ENCODE measurements at regions not wholly inside any gene's neighbourhood (a gene's known extent, or its start where the extent isn't known, plus 50 kb on each side); places are given as distances from the start of the nearest gene placed in this dataset.

DNA sequence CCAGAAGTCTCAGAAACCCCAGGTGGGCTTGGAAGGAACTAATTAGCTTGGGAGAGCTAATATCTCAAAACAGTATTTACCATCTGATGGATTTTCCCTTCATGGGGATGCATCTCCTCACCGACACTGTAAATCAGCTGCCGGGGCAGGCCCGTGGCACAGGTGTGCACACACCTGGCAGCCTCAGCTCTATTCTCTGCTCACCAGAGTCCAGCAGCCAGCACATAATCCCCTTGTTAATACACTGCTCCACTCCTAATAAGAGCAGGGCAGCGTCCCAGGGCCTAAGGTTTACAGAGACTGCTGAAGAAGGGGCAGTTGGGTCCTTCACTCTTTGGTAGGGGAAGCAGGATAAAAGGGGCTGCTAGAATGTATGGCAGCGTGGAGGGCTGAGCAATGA lies 200.0 kb downstream of the TOMM20 start:
- no peaks in the 10 kb centered on the region for H3K9me3 ChIP-seq (ENCODE audit: control insufficient read depth in 1 of 2, insufficient read depth in 1 of 2, low read depth in 1 of 2, low read length in 2 of 2)
- CTCF ChIA-PET: no interaction called here
- intact Hi-C loops (cut with micrococcal nuclease): no loop called here
- H3K9ac ChIP-seq (ENCODE audit: low read length): no peak overlapping the region
- no peak overlapping the region for H3K4me3 ChIP-seq (replicated peaks in 1 of 2; ENCODE audit: low read depth in 1 of 2, low read length in 2 of 2)
- no peak for ATAC-seq
- no peaks in the 10 kb centered on the region; the same call in 1 of the 2 replicates for H3K27me3 ChIP-seq (ENCODE audit: insufficient read depth, low read length)
- RAD21 ChIA-PET (ENCODE audit: low non-redundant PET in 1 of 2, low total read pairs in 2 of 2, uncharacterized antibody in 2 of 2, unreplicated experiment in 2 of 2): no interaction called here
- no peaks in the 10 kb centered on the region for H3K79me2 ChIP-seq (ENCODE audit: insufficient read depth, low read length)
- TF ChIP-seq JUND (IDR thresholded peaks at IDR 0.05) (no peak), TCF7L2 (IDR thresholded peaks at IDR 0.05; ENCODE audit: borderline replicate concordance, extremely low read depth, insufficient read depth, insufficient read length) (no peak), CBX3 (IDR thresholded peaks at IDR 0.05; ENCODE audit: low read depth) (no peak), EGR1 (IDR thresholded peaks at IDR 0.05; ENCODE audit: low read depth) (no peak), ZNF274 (IDR thresholded peaks at IDR 0.05; ENCODE audit: low read depth, low read length) (no peak), SIN3A (IDR thresholded peaks at IDR 0.05; ENCODE audit: low read depth) (no peak)
- no peak for DNase-seq (ENCODE audit: low read depth, low spot score)
- no peaks in the 10 kb centered on the region for H4K20me1 ChIP-seq (ENCODE audit: insufficient read depth)
- POLR2A ChIA-PET: no interaction called here
- H3K4me2 ChIP-seq (ENCODE audit: low read length): no peak overlapping the region
- H3K4me1 ChIP-seq (ENCODE audit: control insufficient read depth in 1 of 2, insufficient read depth in 2 of 2, low read length in 2 of 2): peaks cover 8 to 14% of the 10 kb centered on the region in 2 experiments
- H2AFZ ChIP-seq (ENCODE audit: low read depth, low read length, poor library complexity, severe bottlenecking): no peak overlapping the region
- H3K9me2 ChIP-seq (ENCODE audit: insufficient read depth): no peaks in the 10 kb centered on the region
- no peaks in the 10 kb centered on the region for H3K36me3 ChIP-seq (ENCODE audit: control insufficient read depth in 1 of 2, insufficient read depth in 2 of 2, low read length in 2 of 2)
- H3K27ac ChIP-seq (ENCODE audit: low read depth, low read length): no peak overlapping the region
- BruUV-seq (replicated peaks): no TSS peak

DNA sequence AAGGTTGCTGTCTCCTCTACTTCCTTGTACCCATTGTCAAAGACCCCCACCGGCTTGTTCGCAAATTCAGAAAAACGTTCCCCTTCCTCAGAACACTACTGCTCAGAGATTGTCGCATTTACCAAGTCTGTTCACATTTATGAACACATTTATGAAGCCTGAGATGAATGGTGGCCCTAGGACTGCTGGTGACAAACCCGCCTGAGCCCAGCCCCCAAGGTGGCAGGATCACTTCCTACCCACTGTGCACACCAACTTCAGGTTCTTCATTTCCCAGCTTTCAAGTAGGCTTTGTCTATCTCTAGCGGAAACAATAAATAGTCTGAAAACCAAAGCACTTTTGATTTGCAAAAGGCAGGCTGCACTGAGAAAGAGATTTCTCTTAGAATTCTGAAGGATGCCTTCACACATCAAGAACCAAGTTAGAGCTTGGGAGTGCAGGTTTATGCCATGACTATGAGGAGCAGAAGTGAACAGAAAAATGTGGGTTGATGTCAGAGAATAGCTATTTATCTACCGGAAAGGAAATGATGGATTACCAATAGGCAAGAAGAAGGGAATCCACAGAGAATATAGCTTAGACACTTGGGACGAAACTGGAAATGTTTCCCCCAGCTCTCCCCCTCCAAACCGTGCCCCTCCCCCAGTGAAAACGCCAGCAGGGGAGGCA lies 200.5 kb downstream of the TOMM20 start:
- Histone ChIP-seq H3K9me3 (ENCODE audit: control insufficient read depth in 1 of 2, insufficient read depth in 1 of 2, low read depth in 1 of 2, low read length in 2 of 2) (no peaks in the 10 kb centered on the region), H3K4me2 (ENCODE audit: low read length) (no peak overlapping the region), H3K4me3 (replicated peaks in 1 of 2; ENCODE audit: low read depth in 1 of 2, low read length in 2 of 2) (no peak overlapping the region), H3K9me2 (ENCODE audit: insufficient read depth) (no peaks in the 10 kb centered on the region), H3K27me3 (ENCODE audit: insufficient read depth, low read length) (no peaks in the 10 kb centered on the region; the same call in 1 of the 2 replicates), H3K36me3 (ENCODE audit: control insufficient read depth in 1 of 2, insufficient read depth in 2 of 2, low read length in 2 of 2) (no peaks in the 10 kb centered on the region), H3K27ac (ENCODE audit: low read depth, low read length) (no peak overlapping the region), H3K9ac (ENCODE audit: low read length) (no peak overlapping the region), H3K4me1 (ENCODE audit: control insufficient read depth in 1 of 2, insufficient read depth in 2 of 2, low read length in 2 of 2) (peaks cover 8 to 11% of the 10 kb centered on the region in 2 experiments), H2AFZ (ENCODE audit: low read depth, low read length, poor library complexity, severe bottlenecking) (no peak overlapping the region), H3K79me2 (ENCODE audit: insufficient read depth, low read length) (no peaks in the 10 kb centered on the region), H4K20me1 (ENCODE audit: insufficient read depth) (no peaks in the 10 kb centered on the region)
- TF ChIP-seq FOSL1 (IDR thresholded peaks at IDR 0.05; ENCODE audit: low read depth) (no peak), SIN3A (IDR thresholded peaks at IDR 0.05; ENCODE audit: low read depth) (no peak)
- TF ChIP-seq, protein P1, sequence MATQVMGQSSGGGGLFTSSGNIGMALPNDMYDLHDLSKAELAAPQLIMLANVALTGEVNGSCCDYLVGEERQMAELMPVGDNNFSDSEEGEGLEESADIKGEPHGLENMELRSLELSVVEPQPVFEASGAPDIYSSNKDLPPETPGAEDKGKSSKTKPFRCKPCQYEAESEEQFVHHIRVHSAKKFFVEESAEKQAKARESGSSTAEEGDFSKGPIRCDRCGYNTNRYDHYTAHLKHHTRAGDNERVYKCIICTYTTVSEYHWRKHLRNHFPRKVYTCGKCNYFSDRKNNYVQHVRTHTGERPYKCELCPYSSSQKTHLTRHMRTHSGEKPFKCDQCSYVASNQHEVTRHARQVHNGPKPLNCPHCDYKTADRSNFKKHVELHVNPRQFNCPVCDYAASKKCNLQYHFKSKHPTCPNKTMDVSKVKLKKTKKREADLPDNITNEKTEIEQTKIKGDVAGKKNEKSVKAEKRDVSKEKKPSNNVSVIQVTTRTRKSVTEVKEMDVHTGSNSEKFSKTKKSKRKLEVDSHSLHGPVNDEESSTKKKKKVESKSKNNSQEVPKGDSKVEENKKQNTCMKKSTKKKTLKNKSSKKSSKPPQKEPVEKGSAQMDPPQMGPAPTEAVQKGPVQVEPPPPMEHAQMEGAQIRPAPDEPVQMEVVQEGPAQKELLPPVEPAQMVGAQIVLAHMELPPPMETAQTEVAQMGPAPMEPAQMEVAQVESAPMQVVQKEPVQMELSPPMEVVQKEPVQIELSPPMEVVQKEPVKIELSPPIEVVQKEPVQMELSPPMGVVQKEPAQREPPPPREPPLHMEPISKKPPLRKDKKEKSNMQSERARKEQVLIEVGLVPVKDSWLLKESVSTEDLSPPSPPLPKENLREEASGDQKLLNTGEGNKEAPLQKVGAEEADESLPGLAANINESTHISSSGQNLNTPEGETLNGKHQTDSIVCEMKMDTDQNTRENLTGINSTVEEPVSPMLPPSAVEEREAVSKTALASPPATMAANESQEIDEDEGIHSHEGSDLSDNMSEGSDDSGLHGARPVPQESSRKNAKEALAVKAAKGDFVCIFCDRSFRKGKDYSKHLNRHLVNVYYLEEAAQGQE (IDR thresholded peaks at IDR 0.05; ENCODE audit: low read depth): no peak
- TF ChIP-seq, protein P2, sequence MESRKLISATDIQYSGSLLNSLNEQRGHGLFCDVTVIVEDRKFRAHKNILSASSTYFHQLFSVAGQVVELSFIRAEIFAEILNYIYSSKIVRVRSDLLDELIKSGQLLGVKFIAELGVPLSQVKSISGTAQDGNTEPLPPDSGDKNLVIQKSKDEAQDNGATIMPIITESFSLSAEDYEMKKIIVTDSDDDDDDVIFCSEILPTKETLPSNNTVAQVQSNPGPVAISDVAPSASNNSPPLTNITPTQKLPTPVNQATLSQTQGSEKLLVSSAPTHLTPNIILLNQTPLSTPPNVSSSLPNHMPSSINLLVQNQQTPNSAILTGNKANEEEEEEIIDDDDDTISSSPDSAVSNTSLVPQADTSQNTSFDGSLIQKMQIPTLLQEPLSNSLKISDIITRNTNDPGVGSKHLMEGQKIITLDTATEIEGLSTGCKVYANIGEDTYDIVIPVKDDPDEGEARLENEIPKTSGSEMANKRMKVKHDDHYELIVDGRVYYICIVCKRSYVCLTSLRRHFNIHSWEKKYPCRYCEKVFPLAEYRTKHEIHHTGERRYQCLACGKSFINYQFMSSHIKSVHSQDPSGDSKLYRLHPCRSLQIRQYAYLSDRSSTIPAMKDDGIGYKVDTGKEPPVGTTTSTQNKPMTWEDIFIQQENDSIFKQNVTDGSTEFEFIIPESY (IDR thresholded peaks at IDR 0.05; ENCODE audit: extremely low read depth, insufficient replicate concordance, low read length): no peak
- ATAC-seq (no peak), DNase-seq (ENCODE audit: low read depth, low spot score) (no peak)
- ChIA-PET CTCF (no interaction called here), RAD21 (ENCODE audit: low non-redundant PET in 1 of 2, low total read pairs in 2 of 2, uncharacterized antibody in 2 of 2, unreplicated experiment in 2 of 2) (no interaction called here), POLR2A (no interaction called here)
- BruUV-seq (replicated peaks): no TSS peak
- intact Hi-C loops (cut with micrococcal nuclease): no loop called here
